ENCODE measurements at regions not wholly inside any gene's neighbourhood (a gene's known extent, or its start where the extent isn't known, plus 50 kb on each side); places are given as distances from the start of the nearest gene placed in this dataset.
"Not testable (repeated sequence)": the region's sequence is repeated elsewhere in the genome, so short reads cannot be mapped to it uniquely, and the experiment has no call there.

DNA sequence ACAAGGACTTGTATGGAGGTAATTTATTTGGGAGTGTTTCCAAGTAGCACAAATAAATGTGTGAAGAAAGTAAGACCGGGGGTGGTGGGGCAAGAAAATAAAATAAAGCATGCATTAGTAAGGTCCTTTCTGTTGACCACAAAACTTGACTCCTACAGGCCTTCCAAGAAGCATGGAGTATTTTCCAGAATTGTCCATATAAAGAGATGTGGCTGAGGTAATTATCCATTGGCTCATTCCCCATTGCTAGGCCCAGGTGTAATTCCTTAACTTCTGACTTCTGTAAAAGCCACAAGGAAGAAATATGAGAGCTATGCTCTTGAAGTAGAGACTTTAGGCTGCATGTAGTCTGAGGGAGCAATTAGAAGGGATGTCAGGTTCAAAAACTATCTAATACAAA is 430.5 kb upstream of the PABPC4L start:
- ATAC-seq: no peak
- peaks cover 0 to 19% (median 4%) of the 10 kb centered on the region in 3 donors for H3K4me1 ChIP-seq
- no peaks in the 10 kb centered on the region for H3K36me3 ChIP-seq
- no peak overlapping the region for H3K4me3 ChIP-seq
- H3K27ac ChIP-seq: no peak overlapping the region
- WGBS, 2 donors (ENCODE audit: low coverage in 1 of 2): 80 to 86% methylated on average over 1 of the region's 1 CpG
- H3K27me3 ChIP-seq: no peaks in the 10 kb centered on the region
- TF ChIP-seq EP300 (IDR thresholded peaks at IDR 0.05): no peak
- TF ChIP-seq POLR2AphosphoS5 (IDR thresholded peaks at IDR 0.05): no peak
- TF ChIP-seq, protein P1, sequence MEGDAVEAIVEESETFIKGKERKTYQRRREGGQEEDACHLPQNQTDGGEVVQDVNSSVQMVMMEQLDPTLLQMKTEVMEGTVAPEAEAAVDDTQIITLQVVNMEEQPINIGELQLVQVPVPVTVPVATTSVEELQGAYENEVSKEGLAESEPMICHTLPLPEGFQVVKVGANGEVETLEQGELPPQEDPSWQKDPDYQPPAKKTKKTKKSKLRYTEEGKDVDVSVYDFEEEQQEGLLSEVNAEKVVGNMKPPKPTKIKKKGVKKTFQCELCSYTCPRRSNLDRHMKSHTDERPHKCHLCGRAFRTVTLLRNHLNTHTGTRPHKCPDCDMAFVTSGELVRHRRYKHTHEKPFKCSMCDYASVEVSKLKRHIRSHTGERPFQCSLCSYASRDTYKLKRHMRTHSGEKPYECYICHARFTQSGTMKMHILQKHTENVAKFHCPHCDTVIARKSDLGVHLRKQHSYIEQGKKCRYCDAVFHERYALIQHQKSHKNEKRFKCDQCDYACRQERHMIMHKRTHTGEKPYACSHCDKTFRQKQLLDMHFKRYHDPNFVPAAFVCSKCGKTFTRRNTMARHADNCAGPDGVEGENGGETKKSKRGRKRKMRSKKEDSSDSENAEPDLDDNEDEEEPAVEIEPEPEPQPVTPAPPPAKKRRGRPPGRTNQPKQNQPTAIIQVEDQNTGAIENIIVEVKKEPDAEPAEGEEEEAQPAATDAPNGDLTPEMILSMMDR (IDR thresholded peaks at IDR 0.05): no peak
- no peak for TF ChIP-seq POLR2A (IDR thresholded peaks at IDR 0.05)
- H3K9me3 ChIP-seq: no peaks in the 10 kb centered on the region

DNA sequence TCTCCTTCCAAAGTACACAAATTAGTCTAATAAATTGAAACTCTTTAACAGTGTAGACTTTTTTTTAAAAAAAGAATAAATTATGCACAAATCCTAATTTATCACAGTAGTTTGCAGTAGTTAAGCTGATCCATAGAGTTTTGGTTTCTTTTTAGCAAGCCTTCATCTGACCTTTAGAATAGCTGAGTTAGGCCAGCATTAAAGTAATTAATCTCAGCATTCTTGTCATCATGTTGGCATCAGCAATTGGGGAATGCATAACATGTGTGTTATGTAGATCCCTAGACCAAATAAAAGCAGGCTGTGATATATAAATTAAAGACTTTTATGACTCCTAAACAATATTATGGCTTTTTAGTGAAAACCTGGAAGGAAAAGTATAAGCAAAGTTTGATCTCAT is 426.5 kb upstream of the PABPC4L start:
- Histone ChIP-seq H3K9me3 (no peaks in the 10 kb centered on the region), H3K27ac (no peak overlapping the region), H3K27me3 (no peaks in the 10 kb centered on the region), H3K36me3 (no peaks in the 10 kb centered on the region), H3K4me3 (no peak overlapping the region), H3K4me1 (peaks cover 0 to 19% (median 4%) of the 10 kb centered on the region in 3 donors)
- no peak for ATAC-seq
- TF ChIP-seq EP300 (IDR thresholded peaks at IDR 0.05): no peak
- TF ChIP-seq, protein P1 (IDR thresholded peaks at IDR 0.05): no peak
- TF ChIP-seq POLR2A (IDR thresholded peaks at IDR 0.05): no peak
- no peak for TF ChIP-seq POLR2AphosphoS5 (IDR thresholded peaks at IDR 0.05)

DNA sequence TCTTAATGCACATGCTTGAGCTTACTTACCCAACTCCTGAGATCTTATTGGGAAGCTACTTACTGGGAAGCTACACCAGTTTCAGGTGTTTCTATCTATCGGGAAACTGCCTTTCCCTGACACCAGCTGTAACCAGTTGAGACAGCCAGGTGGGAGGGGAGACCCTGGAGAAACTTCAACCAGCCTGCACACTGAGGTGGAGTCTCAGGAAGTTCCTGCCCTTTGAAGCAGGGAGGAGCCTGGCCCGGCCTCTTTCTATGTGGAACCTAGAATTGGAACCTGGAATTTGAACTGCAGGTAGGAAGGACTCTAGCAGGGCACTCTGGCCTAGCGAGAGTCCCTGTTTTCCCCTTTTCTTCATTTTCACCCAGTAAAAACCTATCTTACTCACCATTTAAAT is 425.8 kb upstream of the PABPC4L start:
- Histone ChIP-seq H3K4me1 (peaks cover 0 to 19% (median 4%) of the 10 kb centered on the region in 3 donors), H3K36me3 (no peaks in the 10 kb centered on the region)
- 96 to 100% methylated on average over 2 of the region's 3 CpGs for WGBS, 2 donors (ENCODE audit: low coverage in 1 of 2)

DNA sequence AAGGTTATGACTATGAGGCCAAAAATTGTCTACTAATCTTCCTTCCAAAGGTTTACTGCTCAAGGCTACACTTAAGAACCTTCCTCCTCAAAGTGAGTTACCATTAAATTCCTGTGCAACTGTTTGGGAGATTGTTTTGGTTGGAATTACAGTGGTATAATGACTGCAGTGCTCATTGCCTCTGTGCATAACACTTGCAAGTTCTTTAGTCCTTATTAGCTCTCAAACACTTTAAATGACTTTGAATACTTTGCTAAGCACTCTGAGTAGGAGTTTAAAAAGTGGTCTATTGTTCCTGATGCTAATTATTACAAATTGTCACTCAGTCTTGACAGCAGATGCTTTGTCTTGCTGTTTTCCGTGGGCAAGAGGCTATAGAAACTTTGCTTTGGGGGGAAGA is 422.8 kb upstream of the PABPC4L start:
- Histone ChIP-seq H3K4me1 (peaks cover 0 to 19% (median 4%) of the 10 kb centered on the region in 3 donors), H3K4me3 (no peak overlapping the region), H3K27me3 (no peaks in the 10 kb centered on the region), H3K27ac (no peak overlapping the region), H3K9me3 (no peaks in the 10 kb centered on the region), H3K36me3 (no peaks in the 10 kb centered on the region)
- ATAC-seq: no peak
- TF ChIP-seq EP300 (IDR thresholded peaks at IDR 0.05) (no peak), POLR2AphosphoS5 (IDR thresholded peaks at IDR 0.05) (no peak), POLR2A (IDR thresholded peaks at IDR 0.05) (no peak)
- TF ChIP-seq, protein P1 (IDR thresholded peaks at IDR 0.05): no peak
- 85 to 88% methylated on average over 1 of the region's 1 CpG for WGBS, 2 donors (ENCODE audit: low coverage in 1 of 2)

More for the DNA sequence above, 425.8 kb upstream of the PABPC4L start:
- no peak overlapping the region for H3K27ac ChIP-seq
- no peak overlapping the region for H3K4me3 ChIP-seq
- no peak for ATAC-seq
- TF ChIP-seq POLR2A (IDR thresholded peaks at IDR 0.05): no peak
- TF ChIP-seq, protein P1 (IDR thresholded peaks at IDR 0.05): no peak
- H3K27me3 ChIP-seq: no peaks in the 10 kb centered on the region
- H3K9me3 ChIP-seq: no peaks in the 10 kb centered on the region

DNA sequence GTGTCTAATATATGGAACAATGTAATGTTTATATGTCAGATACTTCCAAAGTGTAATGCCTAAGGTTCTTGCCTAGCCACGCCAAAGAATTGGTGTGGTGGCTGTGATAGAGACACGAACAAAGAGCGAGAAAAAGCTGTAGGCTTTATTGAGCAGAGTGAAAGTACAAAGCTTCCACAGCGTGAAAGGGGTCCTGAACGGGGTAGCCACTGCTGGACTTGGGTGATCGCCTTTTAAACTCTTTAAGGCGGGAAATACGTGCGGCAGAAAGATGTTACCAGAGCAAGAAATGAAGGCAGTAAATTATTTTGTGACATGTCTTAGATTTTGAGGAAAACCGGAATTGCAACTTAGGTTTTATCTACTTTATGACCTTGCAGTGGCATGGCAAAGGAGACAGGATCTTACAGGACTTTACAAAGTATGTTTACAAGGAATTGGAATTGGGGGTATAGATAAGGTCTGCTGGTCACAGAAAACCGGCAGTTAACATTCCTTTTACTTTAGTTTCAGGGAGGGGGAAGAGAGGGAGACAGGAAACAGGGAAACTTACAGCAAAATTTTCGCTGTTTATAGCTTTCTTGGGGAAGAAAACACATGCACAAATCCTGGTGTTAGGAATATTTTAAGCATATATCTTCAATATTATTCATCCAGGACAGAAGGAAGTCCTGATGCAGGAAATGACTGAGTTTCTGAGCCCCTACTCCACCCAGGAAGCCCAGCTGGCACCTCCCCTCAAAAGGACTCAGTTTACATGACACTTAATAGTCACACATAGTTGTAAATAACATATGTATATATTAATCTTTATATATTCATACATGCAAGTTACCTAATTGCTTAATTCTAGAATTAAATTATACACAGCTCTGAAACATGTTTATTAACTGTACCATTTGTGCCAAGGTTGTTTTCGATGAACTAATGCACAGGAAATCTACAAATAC is 421.3 kb upstream of the PABPC4L start:
- not testable (repeated sequence) for H3K27ac ChIP-seq, H3K9me3 ChIP-seq, H3K27me3 ChIP-seq, ATAC-seq, H3K4me1 ChIP-seq, H3K36me3 ChIP-seq, H3K4me3 ChIP-seq
- 81 to 86% methylated on average over 8 to 11 of the region's 13 CpGs for WGBS, 2 donors (ENCODE audit: low coverage in 1 of 2)

Data from gastroesophageal sphincter (tissue), 4 donors.